Colon (tissue), 2 donors: ENCODE measurements at regions not wholly inside any gene's neighbourhood (a gene's known extent, or its start where the extent isn't known, plus 50 kb on each side); places are given as distances from the start of the nearest gene placed in this dataset.

Experiments
- FAIRE-seq: peaks from 2 replicates; lab custom pipeline; 2012; peaks lifted over from hg19 to GRCh38; lab: Jason Lieb, UNC
- donor health status: control.
- donor health status: control.

DNA sequence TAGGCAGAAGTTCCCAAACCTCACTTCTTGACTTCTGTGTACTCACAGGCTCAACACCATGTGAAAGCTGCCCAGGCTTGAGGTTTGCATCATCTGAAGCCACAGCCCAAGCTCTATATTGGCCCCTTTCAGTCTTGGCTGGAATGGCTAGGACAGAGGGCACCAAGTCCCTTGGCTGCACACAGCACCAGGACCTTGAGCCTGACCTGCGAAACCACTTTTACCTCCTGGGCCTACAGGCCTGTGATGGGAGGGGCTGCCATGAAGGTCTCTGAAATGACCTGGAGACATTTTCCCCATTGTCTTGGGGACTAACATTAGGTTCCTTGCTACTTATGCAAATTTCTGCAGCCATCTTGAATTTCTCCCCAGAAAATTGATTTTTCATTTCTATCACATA lies 288.3 kb upstream of the ZC3H12C start:
- no peak for FAIRE-seq

- no peak for FAIRE-seq
These were observed 287.0 kb upstream of the ZC3H12C start for GRCh38 chr11:109806205-109806604.

DNA sequence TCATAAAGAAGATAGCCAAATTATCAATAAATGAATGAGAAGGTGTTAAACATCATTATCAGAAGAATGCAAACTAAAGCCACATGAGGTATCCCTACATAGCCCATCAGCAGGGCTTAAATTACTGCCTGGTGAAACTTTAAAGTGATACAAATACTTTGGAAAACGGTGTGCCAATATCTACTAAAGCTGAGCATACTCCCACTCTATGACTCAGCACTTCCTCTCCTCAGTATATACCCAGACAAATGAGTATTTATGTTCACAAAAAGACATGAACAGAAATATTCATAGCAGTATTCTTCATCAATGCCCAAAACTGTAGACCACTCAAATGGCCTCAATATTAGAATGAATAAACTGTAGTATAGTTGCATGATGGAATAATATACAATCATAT lies 284.6 kb upstream of the ZC3H12C start:
- no peak for FAIRE-seq

GRCh38 chr11:109814824-109815223 lies 278.4 kb upstream of the ZC3H12C start:
- FAIRE-seq = no peak

- FAIRE-seq = no peak
These were observed 277.6 kb upstream of the ZC3H12C start for GRCh38 chr11:109815500-109816150.

DNA sequence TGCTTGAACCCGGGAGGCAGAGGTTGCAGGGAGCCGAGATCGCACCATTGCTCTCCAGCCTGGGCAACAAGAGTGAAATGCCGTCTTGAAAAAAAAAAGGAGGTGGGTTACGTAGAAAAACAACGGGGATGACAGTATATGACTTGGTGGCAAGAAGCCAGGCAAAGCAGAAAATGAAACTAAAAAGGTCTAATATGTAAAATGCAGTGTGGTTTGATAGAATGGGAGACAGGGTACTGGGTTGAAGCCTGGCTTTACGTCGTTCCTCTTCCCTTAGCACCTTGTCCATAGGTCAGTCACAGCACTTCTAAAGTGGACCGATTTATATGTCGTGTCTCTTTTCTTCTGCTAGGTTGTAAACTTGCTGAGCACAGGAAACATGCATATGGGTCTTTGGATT lies 274.9 kb upstream of the ZC3H12C start:
- no peak for FAIRE-seq

DNA sequence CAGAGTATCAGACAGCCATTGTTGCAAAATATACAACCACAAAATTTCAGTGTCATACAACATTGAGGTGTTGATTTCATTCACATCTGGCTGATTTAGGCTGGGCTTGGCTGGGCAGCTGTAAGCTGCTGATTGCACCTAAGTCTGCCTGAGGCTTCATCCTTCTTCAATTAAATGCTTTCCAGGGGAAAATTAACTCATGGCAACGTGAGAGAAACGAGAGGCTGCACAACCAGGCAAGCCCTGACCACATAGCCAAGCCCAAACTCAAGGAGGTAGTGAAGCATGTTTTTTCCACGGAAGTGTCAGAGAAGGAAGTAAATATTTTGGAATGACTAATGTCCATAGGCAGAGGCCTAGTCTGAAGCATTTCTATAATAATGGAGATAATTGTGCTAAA lies 273.8 kb upstream of the ZC3H12C start:
- no peak for FAIRE-seq

DNA sequence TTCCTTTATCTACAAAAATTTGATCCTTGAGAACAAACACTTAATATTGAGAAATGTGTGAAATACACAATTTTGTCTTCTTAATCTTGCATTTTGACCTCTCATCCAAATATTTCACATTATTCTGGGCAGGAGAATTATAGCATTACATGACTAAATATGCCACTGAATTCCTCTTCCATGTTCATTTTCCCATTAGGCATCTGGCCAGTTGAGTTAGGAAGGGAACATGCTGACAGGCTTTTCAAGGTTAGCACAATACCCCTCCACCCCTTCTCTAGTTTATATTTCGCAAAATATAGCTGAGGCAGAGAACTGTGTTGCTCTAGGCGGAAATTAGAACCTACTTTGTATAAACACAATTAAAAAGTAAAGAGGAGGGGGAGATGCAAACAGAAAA lies 271.7 kb upstream of the ZC3H12C start:
- FAIRE-seq = no peak

- FAIRE-seq = no peak
These were observed 270.6 kb upstream of the ZC3H12C start for GRCh38 chr11:109822436-109823102.

- no peak for FAIRE-seq
These were observed 264.8 kb upstream of the ZC3H12C start for GRCh38 chr11:109828387-109828786.

- FAIRE-seq = no peak
These were observed 255.2 kb upstream of the ZC3H12C start for GRCh38 chr11:109838026-109838425.

GRCh38 chr11:109845437-109845836 lies 247.8 kb upstream of the ZC3H12C start:
- FAIRE-seq = no peak

GRCh38 chr11:109847621-109848020 lies 245.6 kb upstream of the ZC3H12C start:
- FAIRE-seq = no peak

DNA sequence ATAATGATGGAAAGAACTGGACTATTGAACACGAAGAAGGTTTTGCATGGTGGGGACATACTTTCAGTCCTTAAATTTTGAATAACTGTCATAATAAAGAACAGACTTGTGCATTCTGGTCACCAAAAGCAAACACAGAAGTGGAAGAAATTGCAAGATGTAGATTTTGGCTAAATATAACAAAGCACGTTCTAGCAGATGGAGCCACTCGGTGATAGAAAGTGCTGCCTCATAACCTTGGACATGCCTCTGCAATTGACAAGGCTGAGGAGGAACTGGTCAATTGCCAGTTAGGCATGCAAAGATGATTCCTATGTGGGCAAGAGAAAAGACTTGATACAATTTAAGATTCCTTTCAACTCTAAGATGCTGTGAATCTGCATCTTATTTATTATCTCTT lies 244.1 kb upstream of the ZC3H12C start:
- no peak for FAIRE-seq

DNA sequence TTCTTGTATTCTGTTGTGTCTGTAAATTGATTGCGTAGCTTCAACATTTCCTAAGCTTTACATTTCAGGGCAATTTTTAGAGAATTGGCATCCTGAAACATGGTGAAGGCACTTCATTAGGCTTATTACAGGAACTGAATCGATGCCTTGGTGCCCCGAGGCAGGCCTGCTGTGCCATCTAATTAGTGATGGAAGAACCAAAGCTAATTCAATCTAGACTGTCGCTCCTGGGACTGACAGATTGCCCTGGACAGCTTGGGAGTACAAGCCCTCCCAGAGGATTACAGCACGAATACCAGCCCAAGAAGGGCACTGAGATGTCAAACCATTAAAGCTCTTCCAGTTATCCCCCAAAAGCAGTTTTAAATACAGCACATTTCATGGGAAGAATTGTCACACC lies 243.2 kb upstream of the ZC3H12C start:
- FAIRE-seq = no peak

GRCh38 chr11:109851780-109852390 lies 241.3 kb upstream of the ZC3H12C start:
- FAIRE-seq = no peak

GRCh38 chr11:109853156-109853776 lies 239.9 kb upstream of the ZC3H12C start:
- FAIRE-seq = no peak

DNA sequence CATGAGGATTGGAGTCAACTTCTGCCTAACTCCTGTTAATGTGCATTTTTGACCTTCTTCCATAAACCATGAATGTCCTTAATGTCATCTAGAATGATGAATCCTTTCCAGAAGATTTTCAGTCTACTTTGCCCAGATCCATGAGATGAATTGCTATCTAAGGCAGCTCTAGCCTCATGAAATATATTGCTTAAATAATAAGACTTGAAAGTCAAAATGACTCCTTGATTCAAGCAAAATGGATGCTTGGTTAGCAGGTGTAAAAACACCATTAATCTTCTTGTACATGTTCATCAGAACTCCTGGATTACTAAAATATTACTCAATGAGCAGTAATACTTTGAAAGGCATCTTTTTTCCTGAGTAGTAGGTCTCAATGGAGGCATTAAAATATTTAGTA lies 238.5 kb upstream of the ZC3H12C start:
- FAIRE-seq = no peak

DNA sequence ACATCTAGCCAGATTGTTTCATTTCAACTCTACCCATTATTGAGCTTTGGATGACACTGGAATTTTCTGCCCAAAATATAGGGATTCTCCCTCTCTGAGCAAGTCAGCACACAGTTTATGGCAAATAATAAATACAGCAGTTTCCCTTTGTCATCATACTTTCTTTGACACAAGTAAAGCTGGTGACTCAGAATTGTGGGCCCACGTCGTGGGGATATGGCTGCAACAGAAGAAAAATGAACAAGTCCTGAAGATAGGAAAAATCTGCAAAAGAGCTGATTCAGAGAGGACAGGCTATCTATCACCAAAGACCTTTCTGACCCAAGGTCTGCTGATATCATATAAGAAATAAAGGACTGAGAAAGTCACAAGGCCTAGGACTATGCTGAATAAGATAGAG lies 236.3 kb upstream of the ZC3H12C start:
- FAIRE-seq = no peak

DNA sequence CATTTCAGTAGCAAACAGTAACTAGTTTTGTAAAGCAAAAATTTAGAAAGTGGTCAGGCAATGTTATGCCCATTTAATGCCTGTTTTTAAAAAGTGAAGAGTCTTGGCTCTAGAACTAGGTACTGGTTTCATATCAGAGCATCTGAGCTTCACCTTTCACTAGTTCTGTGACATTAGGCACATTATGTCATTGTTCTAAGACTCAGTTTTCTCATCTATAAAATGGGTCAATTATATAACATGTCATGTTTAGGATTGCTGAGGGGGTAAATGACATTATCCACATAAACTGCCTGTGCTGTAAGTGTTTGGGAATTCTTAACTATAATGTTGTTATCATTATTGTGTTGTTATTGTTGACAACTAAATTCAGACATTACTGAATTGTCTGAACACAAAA lies 235.6 kb upstream of the ZC3H12C start:
- FAIRE-seq = no peak

DNA sequence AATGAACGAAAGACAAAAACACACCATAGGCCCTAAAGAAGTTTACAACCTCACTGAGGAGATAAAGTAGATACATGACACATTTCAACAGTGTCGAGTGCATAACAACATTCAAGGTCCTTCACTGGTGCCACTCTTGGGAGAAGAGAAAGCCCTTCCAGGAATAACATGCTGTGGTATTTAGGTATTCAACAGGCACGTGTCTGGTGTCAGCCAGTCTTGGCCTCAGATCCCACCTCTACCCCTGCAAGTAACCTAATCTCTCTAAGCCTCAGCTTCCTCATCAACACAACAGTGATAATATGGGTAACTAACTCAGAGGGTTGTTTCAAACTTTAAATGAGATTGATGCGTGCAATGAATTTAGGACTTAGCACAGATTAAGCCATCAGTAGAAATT lies 235.0 kb upstream of the ZC3H12C start:
- no peak for FAIRE-seq

- FAIRE-seq = no peak
These were observed 234.0 kb upstream of the ZC3H12C start for GRCh38 chr11:109859045-109859724.

- no peak for FAIRE-seq
These were observed 230.4 kb upstream of the ZC3H12C start for GRCh38 chr11:109862835-109863234.
